CMK (cell line): ENCODE measurements at regions not wholly inside any gene's neighbourhood (a gene's known extent, or its start where the extent isn't known, plus 50 kb on each side); places are given as distances from the start of the nearest gene placed in this dataset.

Experiments
- DNase-seq: peaks from one replicate; pipeline ENCODE4 v3.0.0-alpha.2; 2010; ENCODE audit warnings: low read depth

DNA sequence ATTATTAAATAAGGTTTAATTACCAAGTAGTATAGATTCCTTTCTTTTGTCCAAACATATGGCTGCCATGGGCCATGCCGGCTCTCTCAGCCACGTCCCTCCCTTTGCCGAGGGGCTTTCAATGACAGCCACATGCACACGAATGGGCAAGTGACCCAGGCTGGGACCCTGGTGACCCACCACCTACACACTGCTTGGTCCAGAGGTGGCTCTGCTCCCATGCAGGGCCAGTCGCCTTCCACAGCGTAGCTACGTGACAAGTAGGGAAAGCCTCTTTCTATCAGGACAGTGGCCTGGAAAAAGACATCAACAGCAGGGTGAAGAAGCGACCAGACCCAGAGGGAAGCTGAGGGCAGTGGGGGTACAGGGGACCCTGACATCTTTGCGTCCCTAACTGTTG is 152.8 kb upstream of the CST7 start:
- DNase-seq = no peak

DNA sequence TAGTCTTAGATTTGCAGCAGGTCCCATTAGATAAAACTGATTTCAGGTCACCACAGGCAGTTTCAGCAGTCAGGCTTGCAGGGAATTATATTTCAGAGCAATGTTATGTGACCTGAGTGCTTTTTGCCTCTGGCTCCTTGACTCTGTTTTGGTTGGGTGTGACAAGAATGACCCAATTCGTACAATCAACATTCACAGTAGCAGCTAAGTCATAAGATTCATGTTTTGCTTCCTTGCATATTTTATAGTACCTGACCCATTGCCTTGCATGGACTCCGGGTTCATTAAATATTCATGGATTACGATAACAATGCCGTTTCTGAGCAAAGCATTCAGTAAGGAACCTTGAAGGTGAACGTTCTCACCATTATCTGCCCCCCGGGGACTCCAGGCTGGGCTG is 152.0 kb upstream of the CST7 start:
- no peak for DNase-seq

GRCh38 chr20:24797745-24798655 is 151.1 kb upstream of the CST7 start:
- DNase-seq = no peak

DNA sequence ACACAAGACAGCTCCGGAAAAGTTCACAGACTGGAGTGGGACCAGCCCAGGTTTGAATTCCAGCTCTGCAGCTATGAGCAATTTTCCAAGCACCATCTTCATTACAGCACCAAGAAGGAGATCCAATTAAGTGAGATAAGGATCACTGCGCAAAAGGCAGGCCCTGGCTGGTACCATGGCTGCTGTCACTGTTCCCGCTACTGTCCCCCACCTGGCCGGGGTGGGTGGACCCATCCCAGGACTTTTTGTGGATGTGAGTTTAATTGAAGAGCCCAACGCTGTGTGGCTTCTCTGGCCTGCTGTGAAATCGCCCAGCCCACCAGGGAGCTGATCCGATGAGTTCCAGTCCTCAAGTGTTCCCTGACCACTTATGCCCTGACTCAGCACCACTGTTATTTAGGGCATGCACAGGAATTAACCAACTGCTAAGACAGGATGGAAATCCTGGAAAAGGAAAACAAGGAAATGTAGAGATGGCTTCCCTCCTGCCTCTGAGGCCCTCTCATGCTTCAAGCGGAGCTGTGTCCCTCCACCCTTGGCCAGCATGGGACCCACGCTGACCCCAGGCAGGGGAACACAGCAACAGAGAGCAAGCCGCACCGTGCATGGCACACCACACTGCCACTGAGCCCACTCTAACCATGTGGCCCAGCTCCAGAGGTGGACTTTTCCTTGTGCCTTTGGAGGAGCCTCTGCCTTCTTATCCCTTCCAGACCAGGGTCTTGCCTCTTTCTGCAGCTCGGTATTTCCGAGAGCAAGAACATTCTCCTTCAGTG is 150.0 kb upstream of the CST7 start:
- DNase-seq = no peak

GRCh38 chr20:24799971-24800580 is 149.0 kb upstream of the CST7 start:
- no peak for DNase-seq

- no peak for DNase-seq
Observed at GRCh38 chr20:24802286-24802820, 146.7 kb upstream of the CST7 start.

DNA sequence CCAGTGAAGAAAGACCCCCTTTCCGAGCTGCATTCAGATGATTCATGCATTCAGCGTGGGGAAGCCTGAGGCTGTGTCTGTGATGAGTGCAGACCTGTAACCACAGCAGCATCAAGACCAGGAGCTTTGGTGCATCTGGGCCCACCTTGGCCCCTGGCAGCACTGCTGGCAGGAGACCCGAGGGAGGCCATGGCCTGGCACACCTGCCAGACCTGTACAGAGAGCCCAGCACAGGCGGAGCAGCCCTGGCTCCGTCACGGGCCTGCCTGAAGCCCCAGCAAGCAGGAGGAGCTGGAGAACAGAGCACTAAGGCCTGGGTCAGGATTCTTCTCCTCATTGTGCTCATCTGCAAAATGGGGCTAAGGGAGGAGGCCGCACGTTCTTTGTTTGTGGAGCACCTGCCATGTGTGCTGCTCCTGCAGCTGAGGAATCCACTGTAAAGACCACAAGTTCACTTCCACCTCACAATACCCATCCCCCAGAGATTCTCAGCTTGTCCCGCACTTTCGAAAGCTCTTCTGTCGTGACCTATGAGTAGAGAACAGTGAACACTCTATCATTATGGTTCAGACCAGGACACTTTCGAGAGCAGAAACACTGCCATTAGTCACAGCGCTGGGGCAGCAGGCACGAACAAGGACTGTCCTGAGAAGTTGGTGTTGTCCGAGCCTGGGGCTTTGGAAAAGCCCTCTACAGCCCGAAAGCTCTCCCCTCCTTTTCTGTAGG is 144.4 kb upstream of the CST7 start:
- no peak for DNase-seq

- no peak for DNase-seq
Observed at GRCh38 chr20:24805456-24806238, 143.4 kb upstream of the CST7 start.

DNA sequence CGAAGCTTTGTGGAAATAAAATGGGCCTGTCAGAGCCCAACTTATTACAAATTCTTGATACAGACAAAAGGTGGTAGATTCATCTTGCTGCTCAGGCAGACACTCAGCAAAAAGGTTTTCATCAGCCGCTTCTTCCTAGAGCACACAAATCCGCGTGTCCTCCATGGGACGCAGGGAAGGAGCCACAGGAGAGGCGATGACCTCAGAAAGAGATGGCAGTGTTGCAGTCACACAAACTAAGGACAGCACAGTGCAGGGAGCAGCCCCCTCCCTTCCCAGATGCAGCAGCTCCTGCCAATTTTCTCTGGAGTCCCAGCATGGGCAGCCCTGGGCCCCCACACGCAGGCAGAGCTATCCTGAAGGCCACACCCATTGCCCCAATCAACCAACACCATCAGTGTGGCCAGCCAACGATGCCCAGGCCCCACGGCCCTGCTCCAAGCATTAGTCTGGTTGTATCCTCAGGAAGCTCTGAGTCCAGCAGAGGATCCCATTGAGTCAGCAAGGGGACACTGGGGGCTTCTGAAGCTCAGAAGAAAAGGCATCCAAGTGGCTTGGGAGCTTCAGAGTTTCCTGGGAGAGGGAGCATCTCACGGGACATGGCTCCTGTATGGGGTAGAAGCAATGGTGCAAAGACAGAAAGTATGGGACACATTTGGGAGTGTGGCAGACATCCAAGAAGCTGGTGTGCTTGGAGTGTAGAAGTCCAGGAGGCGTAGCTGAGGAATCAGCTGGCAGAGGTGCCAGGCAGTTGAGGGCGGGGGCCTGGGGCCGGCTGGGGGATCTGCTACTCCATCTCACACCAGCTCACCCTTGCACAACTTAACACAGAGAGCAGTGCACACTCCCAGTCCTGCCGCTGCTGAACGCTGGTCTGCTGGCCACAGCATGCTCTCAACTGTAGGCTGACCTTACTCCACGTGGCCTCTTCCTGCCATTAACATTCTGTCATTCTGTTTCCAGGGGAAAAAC is 142.1 kb upstream of the CST7 start:
- no peak for DNase-seq

DNA sequence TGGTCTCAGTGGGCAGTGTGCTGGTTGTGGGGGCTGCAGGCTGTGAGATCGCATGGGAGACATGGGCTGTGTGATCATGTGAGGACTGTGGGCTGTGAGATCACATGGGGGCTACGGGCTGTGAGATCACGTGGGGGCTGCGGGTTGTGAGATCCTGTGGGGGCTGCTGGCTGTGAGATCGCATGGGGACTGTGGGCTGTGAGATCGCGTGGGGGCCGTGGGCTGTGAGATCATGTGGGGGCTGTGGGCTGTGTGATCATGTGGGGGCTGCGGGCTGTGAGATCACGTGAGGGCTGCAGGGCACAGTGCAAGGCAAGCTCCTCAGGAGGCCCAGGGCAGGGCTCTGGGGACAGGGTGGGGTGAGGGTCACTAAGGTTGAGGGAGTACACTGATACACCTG is 140.5 kb upstream of the CST7 start:
- no peak for DNase-seq

- DNase-seq = no peak
Observed at GRCh38 chr20:24809606-24810005, 139.5 kb upstream of the CST7 start.

DNA sequence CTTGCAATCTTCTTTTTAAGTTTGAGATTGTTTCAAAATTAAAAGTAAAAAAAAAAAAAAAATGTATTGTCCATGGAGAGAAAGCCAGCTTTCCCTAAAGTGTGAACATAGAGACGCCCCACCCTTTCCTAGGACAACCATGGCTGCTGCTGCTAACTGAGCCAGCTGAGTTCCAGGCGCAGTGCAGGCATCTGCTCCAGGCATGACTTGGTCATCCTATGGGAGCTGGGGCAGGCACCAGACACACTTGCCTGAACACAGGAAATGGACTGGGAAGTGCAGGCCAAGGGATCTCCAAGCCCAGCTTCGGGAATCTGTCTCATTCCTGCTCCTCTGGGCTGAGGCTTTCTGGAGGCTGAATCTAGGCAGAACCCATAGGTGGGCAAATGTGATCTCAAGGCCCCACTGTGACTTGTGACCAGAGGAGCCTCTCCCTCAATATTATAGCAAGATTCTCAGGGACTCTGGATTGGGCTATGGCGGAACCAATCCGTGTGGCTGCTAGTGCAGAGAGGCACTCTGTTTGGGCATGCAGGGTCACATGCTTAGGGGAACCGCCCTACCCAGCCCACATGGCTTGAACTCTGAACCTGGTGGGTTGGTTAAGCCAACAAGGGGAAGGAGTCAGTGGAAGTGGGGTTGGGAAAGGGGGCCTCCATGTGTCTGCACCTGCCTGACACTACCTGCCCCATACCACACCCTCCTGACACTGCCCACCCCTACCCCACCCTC is 138.2 kb upstream of the CST7 start:
- no peak for DNase-seq

DNA sequence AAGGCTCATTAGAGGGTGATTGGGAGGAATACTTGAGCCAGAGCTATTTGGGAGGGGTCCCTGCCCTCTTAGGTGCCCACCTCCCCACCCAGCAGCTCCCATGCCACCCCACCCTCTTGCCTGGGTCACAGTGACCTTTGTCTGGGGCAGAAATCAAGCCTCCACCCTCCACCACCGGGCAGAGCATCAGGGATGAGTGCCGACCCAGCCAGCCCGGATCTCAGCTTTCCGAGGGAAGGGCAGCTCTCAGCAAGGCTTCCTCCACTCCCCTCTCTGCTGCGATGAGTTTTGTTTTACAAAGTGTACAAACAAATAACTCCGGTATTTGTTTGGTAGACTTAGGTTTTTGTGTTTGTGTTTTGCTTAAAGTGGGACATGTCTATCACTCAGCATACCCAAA is 136.7 kb upstream of the CST7 start:
- DNase-seq = no peak

DNA sequence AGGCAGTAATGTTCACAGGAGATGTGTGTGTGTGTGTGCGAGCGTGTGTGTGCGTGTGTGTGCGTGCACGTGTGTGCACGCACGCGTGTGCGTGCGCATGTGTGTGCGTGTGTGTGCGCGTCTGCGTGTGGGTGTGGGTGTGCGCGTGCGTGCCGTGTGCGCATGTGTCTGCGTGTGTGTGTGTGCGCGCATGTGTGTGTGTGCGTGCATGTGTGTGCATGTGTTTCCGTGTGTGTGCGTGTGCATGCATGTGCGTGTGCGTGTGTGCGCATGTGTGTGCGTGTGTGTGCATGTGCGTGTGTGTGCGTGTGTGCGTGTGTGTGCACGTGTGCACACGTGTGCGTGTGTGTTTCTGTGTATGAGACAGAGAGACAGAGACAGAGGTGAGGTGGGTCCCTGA is 136.0 kb upstream of the CST7 start:
- DNase-seq = no peak

DNA sequence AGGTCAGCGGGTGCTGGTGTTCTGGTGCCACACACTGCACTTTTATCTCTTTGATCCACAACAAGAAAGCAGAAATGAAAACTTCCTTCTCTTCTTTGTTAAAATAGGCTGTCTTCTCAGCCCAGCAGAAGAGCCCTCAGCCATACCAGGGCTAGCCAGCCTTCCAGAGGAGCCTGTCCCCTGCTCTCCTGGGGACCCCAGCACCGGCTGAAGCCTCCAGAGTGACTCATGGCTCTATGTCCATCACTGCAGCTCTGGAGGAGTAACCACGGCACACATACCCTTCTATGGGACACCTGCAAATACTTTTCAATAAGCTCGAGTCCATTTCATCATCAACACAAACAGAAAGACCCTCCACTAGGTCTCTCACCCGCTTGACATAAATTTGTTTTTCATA is 135.6 kb upstream of the CST7 start:
- no peak for DNase-seq

DNA sequence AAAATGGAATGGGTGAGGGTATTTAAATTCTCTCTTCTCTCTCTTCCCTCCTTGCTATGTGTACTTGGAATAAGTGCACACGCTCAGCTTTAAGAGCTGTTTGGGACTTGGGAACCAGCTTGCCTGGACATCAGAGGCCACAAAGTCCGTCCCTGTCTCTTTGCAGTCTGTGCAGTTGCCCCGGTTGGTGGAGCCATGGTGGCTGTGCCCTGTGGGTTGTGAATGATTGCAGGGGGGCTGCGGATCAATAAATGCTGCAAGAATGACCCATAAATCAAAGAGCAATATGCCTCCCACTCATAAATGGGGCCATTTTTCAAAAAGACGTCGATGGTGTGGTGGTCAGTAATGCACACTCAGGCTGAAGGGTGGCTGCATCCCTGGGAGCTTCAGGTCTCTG is 135.1 kb upstream of the CST7 start:
- DNase-seq = no peak

DNA sequence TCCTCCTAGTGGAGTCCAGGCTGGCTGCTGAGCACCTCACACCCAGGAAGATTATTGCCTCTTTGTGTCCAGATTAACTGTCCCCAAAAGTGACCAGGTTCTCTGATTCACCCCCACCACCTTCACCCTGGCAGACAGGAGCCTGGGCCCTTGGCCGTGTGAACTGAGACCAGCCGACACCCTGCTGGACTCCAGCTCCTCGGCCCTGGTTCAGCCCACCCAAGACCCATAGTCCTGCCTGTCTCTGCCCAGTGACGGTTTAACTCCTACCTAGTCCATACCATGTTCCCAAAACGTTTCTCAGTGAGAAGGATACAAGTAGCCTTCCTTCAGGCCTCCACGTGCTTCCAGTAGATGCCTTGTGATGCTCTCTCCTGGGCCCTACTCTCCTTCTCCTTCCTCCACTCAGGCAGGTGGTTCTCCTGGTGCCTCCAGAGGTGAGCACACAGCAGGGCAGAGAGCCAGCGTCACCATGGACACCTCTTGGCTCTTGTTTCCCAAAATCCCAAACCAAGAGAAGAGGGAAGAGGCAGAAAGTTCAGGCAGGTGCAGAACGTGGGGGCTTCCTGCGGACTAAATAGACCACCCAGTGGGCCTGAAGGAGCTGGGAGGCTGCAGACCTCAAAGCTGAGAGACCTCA is 134.4 kb upstream of the CST7 start:
- no peak for DNase-seq

DNA sequence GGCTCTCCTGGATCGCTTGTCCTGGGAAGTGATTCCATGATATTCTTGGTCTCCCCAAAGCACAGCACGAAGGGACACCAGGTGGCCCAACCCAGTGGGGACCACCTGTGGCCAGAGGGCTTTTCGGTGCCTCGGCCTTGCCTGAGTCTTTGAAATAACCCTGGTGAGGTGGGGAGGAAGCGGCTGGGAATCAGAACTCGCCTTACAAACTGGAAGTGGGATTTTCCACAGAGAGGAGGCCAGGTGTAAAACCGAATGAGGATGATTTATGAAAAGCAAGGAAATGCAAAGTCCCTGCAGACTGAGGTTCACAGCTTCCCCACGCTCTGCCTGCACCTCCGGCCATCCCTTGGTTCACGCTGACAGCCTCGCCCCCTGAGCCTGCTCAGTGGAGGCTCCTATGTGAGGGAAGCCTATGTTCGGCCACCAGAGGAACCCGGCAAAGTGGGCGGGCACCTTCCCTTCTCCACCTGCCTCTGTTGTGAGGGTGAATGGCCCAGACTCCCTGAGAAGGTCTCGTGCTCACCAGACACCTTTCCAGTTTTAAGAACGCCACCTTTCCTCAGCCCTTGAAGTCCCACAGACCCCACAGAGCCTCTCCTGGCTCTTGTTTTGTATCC is 133.8 kb upstream of the CST7 start:
- DNase-seq = no peak
